NCI-H1092 treated with DMSO at 0.1 percent for 48 hours (cell line): ENCODE measurements at regions not wholly inside any gene's neighbourhood (a gene's known extent, or its start where the extent isn't known, plus 50 kb on each side); places are given as distances from the start of the nearest gene placed in this dataset.

Experiments
- DNase-seq: peaks from one replicate; lab custom pipeline; 2025; lab: John Stamatoyannopoulos, UW

GRCh38 chr7:13035233-13035632, 347.8 kb downstream of the ARL4A start:
- no peak for DNase-seq

GRCh38 chr7:13036256-13036780, 348.9 kb downstream of the ARL4A start:
- no peak for DNase-seq

- no peak for DNase-seq
Measured at GRCh38 chr7:13037216-13037615, 349.8 kb downstream of the ARL4A start.

- DNase-seq: no peak
Measured at GRCh38 chr7:13041368-13041988, 354.0 kb downstream of the ARL4A start.

GRCh38 chr7:13042605-13043236, 355.3 kb downstream of the ARL4A start:
- DNase-seq: no peak

DNA sequence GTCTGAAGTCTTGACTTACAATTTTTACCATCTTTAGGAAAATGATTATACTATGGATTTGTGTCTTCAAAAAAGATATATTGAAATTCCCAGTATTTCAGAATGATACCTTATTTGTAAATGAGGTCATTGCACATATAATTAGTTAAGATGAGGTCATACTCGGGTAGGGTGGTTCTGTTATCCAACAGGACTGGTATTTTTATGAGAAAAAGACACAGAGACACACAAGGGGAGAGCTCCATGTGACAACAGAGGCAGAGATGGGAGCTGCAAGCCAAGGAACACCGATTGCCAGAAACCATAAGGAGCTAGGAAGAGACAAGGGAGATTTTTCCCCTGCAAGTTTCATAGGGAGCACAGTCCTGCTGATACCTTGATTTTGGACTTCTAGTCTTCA, 356.9 kb downstream of the ARL4A start:
- no peak for DNase-seq

DNA sequence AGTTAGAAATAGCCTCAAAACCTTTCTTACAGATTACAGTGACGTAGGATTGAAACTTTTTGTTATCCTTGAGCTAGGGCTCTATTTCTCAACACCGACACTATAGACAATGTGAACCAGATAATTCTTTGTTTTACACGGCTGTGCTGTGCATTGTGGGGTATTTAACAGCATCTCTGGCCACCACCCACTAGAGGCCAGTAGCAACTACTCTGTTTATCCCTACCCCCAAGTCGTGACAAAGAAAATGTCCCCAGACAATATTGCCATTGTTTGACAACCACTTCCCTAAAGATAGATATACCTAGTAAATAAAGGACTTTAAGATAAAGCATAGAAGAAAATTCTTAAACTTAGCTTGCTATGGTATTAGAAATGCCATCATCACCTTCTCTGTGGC, 359.6 kb downstream of the ARL4A start:
- no peak for DNase-seq

- no peak for DNase-seq
Measured at GRCh38 chr7:13049946-13050345, 362.5 kb downstream of the ARL4A start.

DNA sequence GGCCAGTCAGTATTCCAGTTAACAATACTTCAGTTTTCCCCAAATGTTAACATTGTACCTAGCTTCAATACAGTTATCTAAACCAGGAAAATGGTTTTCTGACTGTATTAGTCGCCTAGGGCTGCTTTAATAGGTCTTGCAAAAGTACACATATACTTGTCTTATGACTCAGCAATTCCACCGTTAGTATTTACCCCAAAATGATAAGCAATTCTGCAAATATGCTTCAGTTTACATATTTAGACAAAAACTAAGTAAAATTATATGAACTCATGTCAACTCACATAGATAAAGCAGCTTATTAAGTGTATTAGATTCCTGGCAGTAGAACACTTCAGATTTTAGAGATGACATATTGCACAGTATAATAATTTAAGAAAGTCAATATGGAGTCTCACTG, 363.3 kb downstream of the ARL4A start:
- DNase-seq: no peak

DNA sequence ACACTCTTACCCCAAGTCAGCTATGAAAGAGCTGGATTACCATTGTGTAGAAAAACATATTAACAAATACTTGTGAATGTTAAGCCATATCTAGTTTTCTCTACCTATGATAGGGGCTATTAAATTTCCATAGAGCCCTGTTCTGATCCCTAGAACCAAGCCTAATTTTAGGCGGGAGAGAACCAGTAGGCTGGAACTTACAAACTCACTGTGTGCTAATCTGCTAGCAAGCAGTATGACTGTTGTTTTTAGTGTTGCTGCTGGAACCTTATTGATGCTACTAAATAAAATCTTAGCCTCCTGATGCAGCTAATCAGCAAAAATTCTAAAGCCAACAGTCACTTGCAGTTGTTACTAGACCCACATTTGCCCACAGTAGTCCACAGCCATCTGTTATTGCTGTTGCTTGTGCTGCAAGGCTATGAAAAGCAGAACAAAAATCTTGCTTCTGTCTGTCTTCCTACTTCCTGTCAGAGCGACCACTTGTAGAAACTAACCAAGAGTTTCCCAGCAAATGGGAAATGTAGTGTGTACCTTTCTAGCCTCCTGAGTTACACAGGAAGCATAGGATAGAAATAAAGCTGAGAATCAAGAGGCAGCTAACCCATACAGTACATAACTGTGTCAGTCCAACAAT, 368.4 kb downstream of the ARL4A start:
- DNase-seq: no peak

DNA sequence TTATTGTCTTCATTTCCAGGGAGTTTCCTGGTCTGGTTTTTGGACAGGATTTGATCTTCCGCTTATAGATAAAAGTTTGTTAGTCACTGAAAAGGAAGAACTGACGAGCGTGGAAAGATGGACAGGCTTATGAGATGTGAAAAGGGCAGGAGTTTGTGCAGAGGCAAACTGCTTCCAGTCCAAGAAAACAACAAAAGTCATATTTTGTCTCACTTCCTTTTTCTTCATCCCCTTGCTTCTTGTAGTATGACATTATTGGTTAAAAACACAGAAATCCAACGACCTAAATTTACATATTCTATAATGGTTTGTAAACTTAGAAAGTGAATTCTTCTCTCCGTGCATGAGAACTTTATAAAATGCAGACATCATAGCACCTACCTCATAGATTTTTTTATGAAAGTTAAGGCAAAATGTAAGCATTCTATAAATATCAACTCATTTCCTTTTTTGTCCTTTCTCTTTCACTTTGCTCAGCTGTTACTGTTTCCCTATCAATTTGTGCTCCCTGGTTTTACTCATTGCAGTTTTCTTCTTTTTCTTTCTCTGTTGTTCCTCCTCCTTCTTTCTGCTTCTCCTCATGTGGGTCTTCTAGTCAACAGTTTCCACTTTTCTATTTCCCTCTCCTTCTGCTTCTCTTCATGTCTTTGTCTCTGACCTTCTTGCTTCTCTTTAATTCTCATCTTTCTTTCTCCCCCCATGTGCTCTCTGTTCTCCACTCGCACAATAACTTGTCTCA, 370.2 kb downstream of the ARL4A start:
- no peak for DNase-seq

GRCh38 chr7:13060173-13060572, 372.7 kb downstream of the ARL4A start:
- DNase-seq: no peak

- no peak for DNase-seq
Measured at GRCh38 chr7:13061115-13061514, 373.7 kb downstream of the ARL4A start.

GRCh38 chr7:13062631-13063030, 375.2 kb downstream of the ARL4A start:
- no peak for DNase-seq

DNA sequence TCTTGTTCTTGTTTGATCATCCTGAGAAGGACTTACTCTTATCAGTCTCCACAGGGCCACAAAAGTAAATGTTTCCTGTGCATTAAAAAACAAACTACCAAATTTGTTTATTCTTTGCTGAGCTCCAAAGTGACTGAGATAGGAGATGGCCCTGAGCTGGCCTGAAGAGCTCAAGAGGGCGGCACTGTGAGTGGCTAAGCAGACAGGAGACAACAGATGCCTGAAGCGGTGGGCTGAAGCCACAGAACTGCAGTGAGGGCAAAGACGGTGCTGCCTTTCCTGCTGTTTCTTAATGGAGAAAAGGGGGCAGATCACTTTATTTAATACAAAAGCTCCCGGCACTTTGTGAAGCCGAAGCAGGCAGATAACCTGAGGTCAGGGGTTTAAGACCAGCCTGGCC, 379.6 kb downstream of the ARL4A start:
- DNase-seq: peak; percentile 47

- no peak for DNase-seq
Measured at GRCh38 chr7:13068032-13068431, 380.6 kb downstream of the ARL4A start.

DNA sequence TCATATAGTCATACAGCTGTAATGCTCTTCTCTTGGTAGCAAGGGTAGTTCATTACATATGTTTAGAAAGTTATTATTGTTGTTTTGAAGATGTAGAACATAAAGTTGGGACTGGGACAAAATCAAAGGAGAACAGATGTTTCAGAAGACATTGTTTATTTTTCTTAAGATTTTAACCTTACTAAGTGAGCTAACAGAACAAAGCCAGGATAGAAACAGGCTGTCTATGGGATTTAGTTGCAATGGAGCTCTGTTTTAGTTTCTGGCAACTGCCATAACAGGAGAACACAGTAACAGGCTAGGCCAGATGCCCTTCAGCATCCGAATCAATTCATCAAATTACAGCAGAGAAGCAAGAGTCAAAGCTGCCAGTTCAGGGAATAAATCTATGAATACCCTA, 382.4 kb downstream of the ARL4A start:
- DNase-seq: no peak

DNA sequence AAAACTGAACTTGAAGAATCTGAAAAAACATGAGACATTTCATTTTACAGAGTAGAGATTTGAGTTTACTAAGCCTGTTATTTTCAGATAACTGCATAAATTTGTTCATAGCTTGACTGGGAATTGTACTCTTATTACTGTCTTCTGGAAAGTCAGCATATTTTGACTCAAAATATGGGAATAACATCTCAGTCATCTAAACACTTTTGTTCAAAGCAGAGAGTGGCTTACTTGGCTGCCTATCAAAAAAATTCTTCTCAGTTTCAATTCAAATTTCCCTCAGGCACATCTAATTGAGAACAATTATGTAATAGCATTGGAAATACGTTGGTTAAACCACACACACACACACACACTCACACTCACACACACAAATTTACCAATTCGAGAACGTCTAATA, 384.6 kb downstream of the ARL4A start:
- no peak for DNase-seq

- no peak for DNase-seq
Measured at GRCh38 chr7:13077466-13077865, 390.0 kb downstream of the ARL4A start.

DNA sequence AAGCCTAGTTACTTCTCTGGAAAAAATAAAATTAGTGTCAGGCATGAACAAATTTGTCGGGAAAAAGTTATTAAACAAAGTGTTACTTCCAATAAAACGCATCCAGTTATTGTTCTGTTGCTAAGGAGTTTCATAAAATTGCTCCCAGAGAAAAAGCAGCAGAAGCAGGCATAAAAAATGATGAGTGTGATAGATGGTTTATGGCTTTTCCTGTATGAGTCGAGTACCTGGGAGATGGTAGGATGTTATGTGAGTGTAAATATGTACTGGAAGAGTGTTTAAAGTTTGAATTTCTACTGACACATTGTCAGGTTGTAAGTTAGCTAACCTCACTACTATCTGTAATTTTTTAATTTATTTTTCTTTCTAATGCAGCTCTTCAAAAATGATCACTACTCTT, 390.7 kb downstream of the ARL4A start:
- no peak for DNase-seq

DNA sequence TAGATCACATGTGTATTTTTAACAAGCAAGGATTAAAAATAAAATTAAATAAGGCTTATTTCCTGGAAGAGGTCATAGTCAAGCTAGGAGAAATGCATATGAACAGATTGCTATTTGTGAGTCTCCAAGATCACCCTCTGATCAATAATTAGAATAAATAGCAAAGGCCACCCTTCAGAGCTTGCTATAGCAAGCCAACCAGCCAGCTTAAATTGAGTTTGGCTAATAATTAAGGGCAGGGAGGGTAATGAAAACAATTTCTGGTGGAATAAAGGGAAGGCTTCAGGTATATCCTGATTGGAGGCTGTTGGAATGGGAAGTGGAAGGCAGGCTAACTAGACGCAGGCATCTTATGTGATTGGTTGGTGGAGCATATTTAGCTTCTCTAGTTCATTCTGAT, 403.5 kb downstream of the ARL4A start:
- no peak for DNase-seq

DNA sequence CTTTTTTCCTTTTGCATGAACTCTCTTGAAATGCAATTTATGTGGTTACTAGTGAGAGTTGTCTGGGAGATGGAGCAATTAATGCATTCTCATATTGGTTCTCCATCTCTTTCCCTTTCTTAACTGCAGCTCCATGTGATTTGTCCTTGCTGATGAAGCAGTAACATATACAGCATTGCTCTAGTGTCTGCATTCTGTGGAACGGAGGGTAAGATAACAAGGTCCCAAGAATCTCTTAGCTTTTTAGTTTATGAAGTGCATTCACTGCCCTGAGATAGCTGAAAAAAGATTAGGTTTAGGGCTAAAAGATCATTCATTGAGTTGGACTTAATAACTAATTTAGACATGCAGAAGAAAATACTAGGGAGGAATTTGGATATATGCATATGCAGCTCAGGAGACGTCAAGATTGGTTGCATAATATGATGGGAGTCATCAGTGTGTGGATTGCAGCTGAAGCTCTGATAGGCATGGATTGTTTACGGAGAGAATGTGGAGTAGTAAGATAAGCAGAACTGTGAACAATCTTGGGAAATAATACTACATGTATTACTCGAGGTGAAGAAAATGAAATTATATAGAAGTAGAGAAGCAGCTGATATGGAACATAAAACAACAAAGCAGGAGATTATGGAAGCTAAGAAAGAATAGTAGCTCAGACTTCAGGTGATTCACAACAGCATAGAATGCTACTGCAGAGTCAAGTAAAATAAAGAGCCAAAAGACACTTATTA, 404.7 kb downstream of the ARL4A start:
- DNase-seq: no peak
